OCI-LY7 (cell line): ENCODE measurements at regions not wholly inside any gene's neighbourhood (a gene's known extent, or its start where the extent isn't known, plus 50 kb on each side); places are given as distances from the start of the nearest gene placed in this dataset.

ENCODE experiments used
- BruUV-seq: library from RNA; stranded (reverse); fragments of 400-500 nt; replicated peaks from 2 replicates; lab custom pipeline; 2021; lab: Mats Ljungman, UMichigan
- CTCF ChIA-PET: fragments of 300-600 bp; sonication (Branson Sonifier 250); formaldehyde crosslinking; loops from one replicate; lab custom pipeline; 2022; ENCODE audit warnings: antibody characterized with exemption; ENCODE audit not compliant: unreplicated experiment; lab: Charles Lee
- POLR2A ChIA-PET: fragments of 300-600 bp; sonication (Branson Sonifier 250); formaldehyde crosslinking; loops from one replicate; lab custom pipeline; 2022; ENCODE audit warnings: antibody characterized with exemption; lab: Charles Lee
- DNase-seq: peaks from one replicate; pipeline ENCODE4 v3.0.0-alpha.2; 2015; ENCODE audit warnings: low spot score
- H2AFZ ChIP-seq: fragments of 200-600 bp; sonication (generic), shearing (Covaris generic); 2 replicates; pipeline ENCODE4 v1.6.1; 2014; ENCODE audit warnings: mild to moderate bottlenecking, antibody characterized with exemption, low read length, moderate library complexity
- H3K27ac ChIP-seq: fragments of 200-600 bp; sonication (generic); 2 replicates; pipeline ENCODE4 v1.5.1; 2014; ENCODE audit warnings: mixed run types, low read depth, mild to moderate bottlenecking, moderate library complexity, low read length, inconsistent platforms; ENCODE audit not compliant: poor library complexity, severe bottlenecking
- H3K36me3 ChIP-seq: fragments of 200-600 bp; sonication (generic); 2 replicates; pipeline ENCODE4 v1.6.1; 2014; ENCODE audit warnings: mild to moderate bottlenecking, antibody characterized with exemption, low read length, moderate library complexity, mixed read lengths; ENCODE audit not compliant: insufficient read depth
- H3K4me1 ChIP-seq: fragments of 200-600 bp; sonication (generic); 2 replicates; pipeline ENCODE4 v1.5.1; 2014; ENCODE audit warnings: mild to moderate bottlenecking, low read length; ENCODE audit not compliant: insufficient read depth, poor library complexity, severe bottlenecking
- H3K4me2 ChIP-seq: fragments of 200-600 bp; sonication (generic); 2 replicates; pipeline ENCODE4 v1.6.1; 2014; ENCODE audit warnings: mild to moderate bottlenecking, low read length
- H3K4me3 ChIP-seq: fragments of 200-600 bp; sonication (generic); 2 replicates; pipeline ENCODE4 v1.5.1; 2014; ENCODE audit warnings: mild to moderate bottlenecking, low read depth, low read length; ENCODE audit not compliant: poor library complexity, severe bottlenecking
- H3K79me2 ChIP-seq: fragments of 200-600 bp; sonication (generic); 2 replicates; pipeline ENCODE4 v1.6.1; 2016; ENCODE audit warnings: low read depth, mild to moderate bottlenecking, low read length, moderate library complexity, mixed read lengths; ENCODE audit not compliant: insufficient read depth
- H3K9me2 ChIP-seq: fragments of 200-600 bp; sonication (generic); 2 replicates; pipeline ENCODE4 v1.6.1; 2016; ENCODE audit warnings: mild to moderate bottlenecking, low read length, mixed read lengths; ENCODE audit not compliant: insufficient read depth
- H3K9me3 ChIP-seq: fragments of 200-600 bp; sonication (generic); 2 replicates; pipeline ENCODE4 v1.6.1; 2014; ENCODE audit warnings: mild to moderate bottlenecking, mixed run types, low read length, mixed read lengths
- H4K20me1 ChIP-seq: fragments of 200-600 bp; sonication (generic); 2 replicates; pipeline ENCODE4 v1.6.1; 2014; ENCODE audit warnings: mild to moderate bottlenecking, antibody characterized with exemption, low read length, moderate library complexity, mixed read lengths; ENCODE audit not compliant: insufficient read depth
- CTCF ChIP-seq: fragments of 200-600 bp; sonication (generic); conservative IDR thresholded peaks from 2 replicates; pipeline ENCODE4 v1.5.1; 2014; ENCODE audit warnings: mild to moderate bottlenecking, antibody characterized with exemption, low read length, moderate library complexity, mixed read lengths
- EZH2phosphoT487 ChIP-seq: fragments of 200-600 bp; sonication (generic); IDR thresholded peaks from 2 replicates; pipeline ENCODE4 v1.6.1; 2018; ENCODE audit warnings: low read depth, borderline replicate concordance, mild to moderate bottlenecking, mixed run types, antibody characterized with exemption, low read length, moderate library complexity, mixed read lengths
- intact Hi-C: fragments of 100-400 bp; cut with micrococcal nuclease; formaldehyde crosslinking; loops from one replicate; pipeline ENCODE4 v1.10.0; 2022; ENCODE audit not compliant: unreplicated experiment

- H3K79me2 ChIP-seq: no peaks in the 10 kb centered on the region
- TF ChIP-seq CTCF: no peak
- no peak for TF ChIP-seq EZH2phosphoT487
- no peak overlapping the region for H3K27ac ChIP-seq
- H4K20me1 ChIP-seq: no peaks in the 10 kb centered on the region
- no peaks in the 10 kb centered on the region for H3K9me3 ChIP-seq
- H3K4me2 ChIP-seq: no peak overlapping the region
- BruUV-seq: no TSS peak
- no peaks in the 10 kb centered on the region for H3K9me2 ChIP-seq
- ChIA-PET CTCF (no interaction called here), POLR2A (no interaction called here)
- no peak for DNase-seq
- H2AFZ ChIP-seq: no peak overlapping the region
- no peaks in the 10 kb centered on the region for H3K4me1 ChIP-seq
- intact Hi-C loops: no loop called here
- H3K4me3 ChIP-seq: no peak overlapping the region
- no peaks in the 10 kb centered on the region for H3K36me3 ChIP-seq
These were observed 61.0 kb upstream of the SOX1 start for GRCh38 chr13:112005925-112006324.

- Histone ChIP-seq H3K4me2 (no peak overlapping the region), H3K9me2 (no peaks in the 10 kb centered on the region), H2AFZ (no peak overlapping the region), H3K36me3 (no peaks in the 10 kb centered on the region), H3K27ac (no peak overlapping the region), H3K4me3 (no peak overlapping the region), H3K79me2 (no peaks in the 10 kb centered on the region), H4K20me1 (no peaks in the 10 kb centered on the region), H3K4me1 (no peaks in the 10 kb centered on the region), H3K9me3 (no peaks in the 10 kb centered on the region)
- DNase-seq: no peak
- intact Hi-C loops: no loop called here
- TF ChIP-seq EZH2phosphoT487 (no peak), CTCF (no peak)
- BruUV-seq: no TSS peak
- ChIA-PET POLR2A (no interaction called here), CTCF (no interaction called here)
These were observed 59.8 kb upstream of the SOX1 start for GRCh38 chr13:112007191-112007590.

- Histone ChIP-seq H3K4me2 (no peak overlapping the region), H3K9me2 (no peaks in the 10 kb centered on the region), H4K20me1 (no peaks in the 10 kb centered on the region), H3K4me3 (no peak overlapping the region), H2AFZ (no peak overlapping the region), H3K79me2 (no peaks in the 10 kb centered on the region), H3K36me3 (no peaks in the 10 kb centered on the region), H3K4me1 (no peaks in the 10 kb centered on the region), H3K27ac (no peak overlapping the region), H3K9me3 (no peaks in the 10 kb centered on the region)
- no peak for TF ChIP-seq CTCF
- TF ChIP-seq EZH2phosphoT487: no peak
- intact Hi-C loops: no loop called here
- no peak for DNase-seq
- CTCF ChIA-PET: no interaction called here
- POLR2A ChIA-PET: no interaction called here
- no TSS peak for BruUV-seq
These were observed 56.2 kb upstream of the SOX1 start for GRCh38 chr13:112010714-112011113.
